GM20000 (cell line): ENCODE measurements at regions not wholly inside any gene's neighbourhood (a gene's known extent, or its start where the extent isn't known, plus 50 kb on each side); places are given as distances from the start of the nearest gene placed in this dataset.

ENCODE experiments used
- DNase-seq: peaks from one replicate; pipeline ENCODE4 v3.0.0; 2012; ENCODE audit warnings: low spot score
- CTCF ChIP-seq: IDR thresholded peaks from 2 replicates; pipeline ENCODE4 v1.5.1; 2012; ENCODE audit warnings: mild to moderate bottlenecking, control low read depth; ENCODE audit errors: extremely low read depth, missing control alignments

- no peak for DNase-seq
- no peak for TF ChIP-seq CTCF
Measured at GRCh38 chr2:150107816-150108215, 379.7 kb downstream of the RND3 start.

GRCh38 chr2:150107170-150107569 lies 380.3 kb downstream of the RND3 start:
- DNase-seq = no peak
- no peak for TF ChIP-seq CTCF

GRCh38 chr2:150101947-150102346 lies 385.5 kb downstream of the RND3 start:
- no peak for DNase-seq
- TF ChIP-seq CTCF = no peak

GRCh38 chr2:150100834-150101233 lies 386.6 kb downstream of the RND3 start:
- TF ChIP-seq CTCF = no peak
- no peak for DNase-seq

- DNase-seq = no peak
- TF ChIP-seq CTCF = no peak
Measured at GRCh38 chr2:150100336-150100735, 387.1 kb downstream of the RND3 start.

GRCh38 chr2:150099805-150100204 lies 387.7 kb downstream of the RND3 start:
- DNase-seq = no peak
- no peak for TF ChIP-seq CTCF

GRCh38 chr2:150097901-150098531 lies 389.5 kb downstream of the RND3 start:
- TF ChIP-seq CTCF = no peak
- no peak for DNase-seq
